HL-60 (cell line): ENCODE measurements at regions not wholly inside any gene's neighbourhood (a gene's known extent, or its start where the extent isn't known, plus 50 kb on each side); places are given as distances from the start of the nearest gene placed in this dataset.

Experiments
- DNase-seq, 2 experiments: peaks; one replicate each; pipeline ENCODE4 v3.0.0-alpha.2; 2010 to 2020; ENCODE audit warnings: low read depth in 1 of 2, low spot score in 1 of 2
- H3K27ac ChIP-seq: fragments of 250-450 bp; sonication (Bioruptor Pico); replicated peaks from 2 replicates; pipeline ENCODE4 v1.5.1; 2020; ENCODE audit warnings: mild to moderate bottlenecking, moderate library complexity
- H3K27me3 ChIP-seq: fragments of 250-450 bp; sonication (Bioruptor Pico); 2 replicates; pipeline ENCODE4 v1.5.1; 2021; ENCODE audit warnings: mild to moderate bottlenecking, moderate library complexity; ENCODE audit not compliant: insufficient read depth, poor library complexity, severe bottlenecking
- H3K4me3 ChIP-seq: replicated peaks from 2 replicates; pipeline ENCODE4 v1.5.1; 2011; ENCODE audit warnings: mild to moderate bottlenecking, control low read depth, low read length; ENCODE audit not compliant: insufficient read depth
- CTCF ChIP-seq: IDR thresholded peaks from one replicate; pipeline ENCODE4 v1.5.1; 2011; ENCODE audit warnings: low read length, control low read depth, inconsistent platforms; ENCODE audit not compliant: insufficient read depth
- GABPA ChIP-seq: IDR thresholded peaks from 2 replicates; pipeline ENCODE4 v1.6.1; 2012; ENCODE audit warnings: low read depth
- POLR2AphosphoS5 ChIP-seq: IDR thresholded peaks from 2 replicates; pipeline ENCODE4 v1.6.1; 2012; ENCODE audit warnings: low read depth
- REST ChIP-seq: IDR thresholded peaks from 2 replicates; pipeline ENCODE4 v1.6.1; 2012; ENCODE audit warnings: low read depth; ENCODE audit not compliant: insufficient replicate concordance
- SPI1 ChIP-seq: IDR thresholded peaks from 2 replicates; pipeline ENCODE4 v1.6.1; 2012; ENCODE audit warnings: low read depth, mild to moderate bottlenecking, borderline replicate concordance

GRCh38 chr3:26260139-26260538 lies 362.4 kb upstream of the LRRC3B start:
- TF ChIP-seq GABPA (no peak), POLR2AphosphoS5 (no peak), CTCF (no peak), REST (no peak), SPI1 (no peak)
- no peak overlapping the region for H3K27ac ChIP-seq
- no peak for DNase-seq
- no peaks in the 10 kb centered on the region for H3K27me3 ChIP-seq
- no peak overlapping the region for H3K4me3 ChIP-seq

- Histone ChIP-seq H3K27ac (no peak overlapping the region), H3K27me3 (no peaks in the 10 kb centered on the region), H3K4me3 (no peak overlapping the region)
- DNase-seq, result no peak
- TF ChIP-seq CTCF (no peak), GABPA (no peak), REST (no peak), POLR2AphosphoS5 (no peak), SPI1 (no peak)
Measured at GRCh38 chr3:26264708-26265107, 357.9 kb upstream of the LRRC3B start.

- no peak overlapping the region for H3K27ac ChIP-seq
- DNase-seq, result no peak
- H3K4me3 ChIP-seq, result no peak overlapping the region
- no peaks in the 10 kb centered on the region for H3K27me3 ChIP-seq
- TF ChIP-seq POLR2AphosphoS5 (no peak), GABPA (no peak)
Measured at GRCh38 chr3:26271848-26272247, 350.7 kb upstream of the LRRC3B start.

GRCh38 chr3:26273196-26273595 lies 349.4 kb upstream of the LRRC3B start:
- TF ChIP-seq SPI1, result no peak
- DNase-seq, result no peak
- H3K27me3 ChIP-seq, result no peaks in the 10 kb centered on the region
- no peak overlapping the region for H3K27ac ChIP-seq
- no peak overlapping the region for H3K4me3 ChIP-seq

GRCh38 chr3:26279091-26279490 lies 343.5 kb upstream of the LRRC3B start:
- no peak for TF ChIP-seq SPI1
- no peak for TF ChIP-seq GABPA
- TF ChIP-seq CTCF, result no peak
- TF ChIP-seq POLR2AphosphoS5, result no peak
- no peak for TF ChIP-seq REST
- Histone ChIP-seq H3K27ac (no peak overlapping the region), H3K27me3 (no peaks in the 10 kb centered on the region), H3K4me3 (no peak overlapping the region)
- no peak for DNase-seq
